Glutamatergic neuron (in vitro differentiated cells): ENCODE measurements at regions not wholly inside any gene's neighbourhood (a gene's known extent, or its start where the extent isn't known, plus 50 kb on each side); places are given as distances from the start of the nearest gene placed in this dataset.

ENCODE experiments used
- DNase-seq: peaks from one replicate; pipeline ENCODE4 v3.0.0; 2022
- H3K27ac Mint-ChIP-seq: one replicate; pipeline ENCODE4 v1.8.0; 2020; ENCODE audit warnings: mild to moderate bottlenecking, mixed read lengths, inconsistent platforms; ENCODE audit not compliant: unreplicated experiment
- H3K27me3 Mint-ChIP-seq: one replicate; pipeline ENCODE4 v1.8.0; 2020; ENCODE audit warnings: mild to moderate bottlenecking, moderate library complexity, mixed read lengths, inconsistent platforms; ENCODE audit not compliant: unreplicated experiment
- H3K36me3 Mint-ChIP-seq: one replicate; pipeline ENCODE4 v1.8.0; 2020; ENCODE audit warnings: mild to moderate bottlenecking, mixed read lengths, inconsistent platforms; ENCODE audit not compliant: unreplicated experiment
- H3K4me1 Mint-ChIP-seq: one replicate; pipeline ENCODE4 v1.8.0; 2020; ENCODE audit warnings: mild to moderate bottlenecking, low read depth, mixed read lengths, inconsistent platforms; ENCODE audit not compliant: unreplicated experiment
- H3K4me3 Mint-ChIP-seq: one replicate; pipeline ENCODE4 v1.8.0; 2020; ENCODE audit warnings: mild to moderate bottlenecking, mixed read lengths, inconsistent platforms; ENCODE audit not compliant: unreplicated experiment
- H3K9me3 Mint-ChIP-seq: one replicate; pipeline ENCODE4 v1.8.0; 2020; ENCODE audit warnings: mild to moderate bottlenecking, moderate library complexity, mixed read lengths, inconsistent platforms; ENCODE audit not compliant: unreplicated experiment
- CTCF ChIP-seq: fragments of 200-600 bp; sonication (generic); IDR thresholded peaks from one replicate; pipeline ENCODE4 v1.5.0; 2021; ENCODE audit not compliant: partially characterized antibody, unreplicated experiment

- Mint-ChIP-seq H3K9me3 (no peaks in the 10 kb centered on the region), H3K27ac (no peak overlapping the region), H3K4me1 (no peaks in the 10 kb centered on the region), H3K36me3 (no peaks in the 10 kb centered on the region), H3K4me3 (no peak overlapping the region), H3K27me3 (no peaks in the 10 kb centered on the region)
- no peak for TF ChIP-seq CTCF
- no peak for DNase-seq
Observed at GRCh38 chr5:128774605-128775004, 190.7 kb upstream of the SLC27A6 start.

GRCh38 chr5:128775558-128775957 is 189.7 kb upstream of the SLC27A6 start:
- no peaks in the 10 kb centered on the region for H3K36me3 Mint-ChIP-seq
- H3K27ac Mint-ChIP-seq: no peak overlapping the region
- no peaks in the 10 kb centered on the region for H3K9me3 Mint-ChIP-seq
- no peak overlapping the region for H3K4me3 Mint-ChIP-seq
- H3K27me3 Mint-ChIP-seq: no peaks in the 10 kb centered on the region
- H3K4me1 Mint-ChIP-seq: no peaks in the 10 kb centered on the region
- DNase-seq: no peak
- no peak for TF ChIP-seq CTCF

- H3K36me3 Mint-ChIP-seq: no peaks in the 10 kb centered on the region
- H3K9me3 Mint-ChIP-seq: no peaks in the 10 kb centered on the region
- H3K4me1 Mint-ChIP-seq: no peaks in the 10 kb centered on the region
- no peak overlapping the region for H3K27ac Mint-ChIP-seq
- no peak for DNase-seq
- H3K27me3 Mint-ChIP-seq: no peaks in the 10 kb centered on the region
- no peak for TF ChIP-seq CTCF
- H3K4me3 Mint-ChIP-seq: no peak overlapping the region
Observed at GRCh38 chr5:128777052-128777451, 188.2 kb upstream of the SLC27A6 start.

DNA sequence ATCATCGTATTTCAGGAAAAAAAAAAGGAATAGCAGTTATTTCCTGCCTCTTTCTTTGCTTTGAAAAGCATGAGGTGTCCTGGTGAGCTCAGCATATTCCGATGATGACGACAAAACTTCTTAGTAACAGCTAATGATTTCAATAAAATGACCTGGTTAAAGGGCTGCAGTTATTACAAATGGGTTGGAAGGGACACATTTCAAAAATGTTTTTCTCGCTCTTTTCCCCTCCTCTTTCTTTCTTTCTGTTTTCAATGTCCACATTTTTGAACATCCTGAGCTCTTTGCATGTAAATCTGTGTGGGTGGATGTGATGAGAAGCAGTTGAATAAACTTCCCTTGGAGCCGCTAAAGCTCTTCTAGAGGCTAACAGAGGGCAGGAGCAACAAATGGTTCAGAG is 186.8 kb upstream of the SLC27A6 start:
- Mint-ChIP-seq H3K36me3 (no peaks in the 10 kb centered on the region), H3K9me3 (no peaks in the 10 kb centered on the region), H3K4me3 (no peak overlapping the region), H3K27me3 (no peaks in the 10 kb centered on the region), H3K27ac (no peak overlapping the region), H3K4me1 (no peaks in the 10 kb centered on the region)
- TF ChIP-seq CTCF: no peak
- DNase-seq: no peak

DNA sequence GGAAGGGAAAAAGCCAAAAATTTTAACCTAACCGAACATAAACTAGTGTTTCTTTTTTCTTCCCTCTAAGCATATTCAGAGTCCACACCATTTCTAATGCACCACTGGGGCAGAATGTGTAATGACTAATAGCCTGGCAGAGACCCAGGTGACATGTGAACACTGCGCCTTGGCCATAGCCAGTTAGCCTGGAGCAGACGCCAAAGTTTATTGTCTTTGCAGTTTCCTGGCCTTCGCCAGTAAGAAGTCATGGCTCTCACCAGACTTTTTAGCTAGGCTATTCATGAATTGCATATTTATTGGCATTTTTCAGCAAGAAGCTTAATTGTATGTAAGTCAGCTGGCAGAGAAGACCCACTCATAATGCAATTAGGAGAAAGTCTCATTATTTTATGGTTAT is 182.8 kb upstream of the SLC27A6 start:
- no peak overlapping the region for H3K4me3 Mint-ChIP-seq
- no peaks in the 10 kb centered on the region for H3K27me3 Mint-ChIP-seq
- no peak for TF ChIP-seq CTCF
- H3K27ac Mint-ChIP-seq: no peak overlapping the region
- H3K4me1 Mint-ChIP-seq: no peaks in the 10 kb centered on the region
- H3K36me3 Mint-ChIP-seq: no peaks in the 10 kb centered on the region
- DNase-seq: no peak
- H3K9me3 Mint-ChIP-seq: no peaks in the 10 kb centered on the region
